ENCODE measurements at regions not wholly inside any gene's neighbourhood (a gene's known extent, or its start where the extent isn't known, plus 50 kb on each side); places are given as distances from the start of the nearest gene placed in this dataset.
"Not testable (repeated sequence)": the region's sequence is repeated elsewhere in the genome, so short reads cannot be mapped to it uniquely, and the experiment has no call there.

DNA sequence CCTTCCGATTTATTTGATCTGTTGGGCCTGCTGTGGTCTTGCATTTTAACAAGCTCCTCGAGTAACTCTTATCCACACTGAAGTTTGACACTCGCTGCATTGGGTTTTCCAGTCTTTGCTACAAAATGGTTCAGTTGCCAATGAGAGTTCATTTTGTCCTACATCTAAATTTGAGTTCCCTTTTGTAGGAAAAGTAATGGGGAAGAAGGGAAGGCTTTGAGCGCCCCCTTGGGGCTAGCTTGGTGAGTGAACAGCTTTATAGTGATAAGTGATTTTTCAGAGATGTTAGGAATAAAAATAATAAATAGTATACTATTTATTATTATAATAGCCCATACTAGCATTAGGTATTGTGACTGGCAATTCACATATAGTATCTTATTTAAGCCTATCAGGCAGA lies 89.9 kb upstream of the GNAQ start:
- peak; percentile 81 for DNase-seq

- no peak for DNase-seq
Observed at GRCh38 chr9:78118742-78119473, 87.3 kb upstream of the GNAQ start.

- no peak for DNase-seq
Observed at GRCh38 chr9:78115073-78115472, 83.5 kb upstream of the GNAQ start.

- no peak for DNase-seq
Observed at GRCh38 chr9:78114581-78114980, 83.0 kb upstream of the GNAQ start.

GRCh38 chr9:78112406-78112805 lies 80.8 kb upstream of the GNAQ start:
- no peak for DNase-seq

DNA sequence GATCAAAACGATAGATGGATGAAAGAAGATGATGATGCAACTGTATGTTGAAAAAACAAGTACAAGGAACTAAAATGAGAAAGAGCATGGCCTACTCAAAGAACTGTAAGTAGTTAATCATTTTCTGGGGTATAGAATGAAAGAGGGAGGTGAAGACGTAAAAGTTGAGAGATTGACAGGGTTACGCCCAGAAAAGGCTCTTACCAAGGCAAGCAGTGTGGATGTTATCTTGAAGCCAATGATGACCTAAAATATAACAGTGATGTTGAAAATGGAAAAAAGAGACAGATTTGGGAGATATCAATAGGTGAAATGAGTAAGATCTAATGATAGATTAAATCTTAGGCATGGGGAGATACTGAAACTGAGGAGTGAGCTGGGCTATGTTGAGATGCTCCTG lies 80.4 kb upstream of the GNAQ start:
- DNase-seq: no peak

- DNase-seq: no peak
Observed at GRCh38 chr9:78109075-78109474, 77.5 kb upstream of the GNAQ start.

GRCh38 chr9:78106586-78106985 lies 75.0 kb upstream of the GNAQ start:
- DNase-seq: not testable (repeated sequence)

- no peak for DNase-seq
Observed at GRCh38 chr9:78103971-78104433, 72.4 kb upstream of the GNAQ start.

DNA sequence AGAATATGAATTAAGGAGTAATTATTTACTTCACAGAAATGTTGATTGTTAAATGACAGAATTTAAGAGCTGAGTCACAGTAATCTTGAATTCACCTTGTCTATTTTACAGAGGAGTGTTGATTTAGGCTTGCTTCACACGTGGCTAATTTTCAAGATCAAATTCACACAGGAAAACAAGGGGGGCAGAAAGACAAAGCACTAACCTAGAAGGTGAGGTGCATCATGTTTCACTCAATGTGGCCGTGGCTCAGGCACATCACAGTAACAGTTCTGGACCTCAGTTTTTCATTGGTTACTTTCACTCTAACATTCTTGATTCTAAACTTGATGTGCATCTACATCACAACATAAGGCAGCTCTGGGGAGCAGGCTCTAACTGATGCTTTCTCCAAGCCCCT lies 69.6 kb upstream of the GNAQ start:
- no peak for DNase-seq

GRCh38 chr9:78097541-78097940 lies 65.9 kb upstream of the GNAQ start:
- DNase-seq: no peak

- no peak for DNase-seq
Observed at GRCh38 chr9:78091731-78092130, 60.1 kb upstream of the GNAQ start.

- DNase-seq: no peak
Observed at GRCh38 chr9:78089111-78089510, 57.5 kb upstream of the GNAQ start.

GRCh38 chr9:78088190-78088589 lies 56.6 kb upstream of the GNAQ start:
- not testable (repeated sequence) for DNase-seq
